Progenitor cell of endocrine pancreas (in vitro differentiated cells): ENCODE measurements at regions not wholly inside any gene's neighbourhood (a gene's known extent, or its start where the extent isn't known, plus 50 kb on each side); places are given as distances from the start of the nearest gene placed in this dataset.

Source experiments
- DNase-seq: peaks from one replicate; pipeline ENCODE4 v3.0.0; 2021; ENCODE audit warnings: low spot score; ENCODE audit not compliant: unreplicated experiment
- H3K27ac Mint-ChIP-seq: 2 replicates; pipeline ENCODE4 v1.8.0; 2021; ENCODE audit warnings: mild to moderate bottlenecking, moderate library complexity, mixed read lengths
- H3K27me3 Mint-ChIP-seq: 2 replicates; pipeline ENCODE4 v1.8.0; 2021; ENCODE audit warnings: mixed read lengths
- H3K36me3 Mint-ChIP-seq: 2 replicates; pipeline ENCODE4 v1.8.0; 2022; ENCODE audit warnings: mixed read lengths; ENCODE audit not compliant: insufficient read depth
- H3K4me1 Mint-ChIP-seq: 2 replicates; pipeline ENCODE4 v1.8.0; 2021; ENCODE audit warnings: low read depth, mixed read lengths
- H3K4me3 Mint-ChIP-seq: 2 replicates; pipeline ENCODE4 v1.8.0; 2021; ENCODE audit warnings: low read depth, mild to moderate bottlenecking, moderate library complexity, mixed read lengths
- H3K9me3 Mint-ChIP-seq: 2 replicates; pipeline ENCODE4 v1.8.0; 2021; ENCODE audit warnings: low read depth, mixed read lengths
- CTCF ChIP-seq: fragments of 200-600 bp; sonication (generic); IDR thresholded peaks from one replicate; pipeline ENCODE4 v1.5.0; 2021; ENCODE audit warnings: antibody characterized with exemption, mild to moderate bottlenecking; ENCODE audit not compliant: unreplicated experiment

GRCh38 chr14:98904677-98905076 is 367.3 kb downstream of the BCL11B start:
- no peak for TF ChIP-seq CTCF
- no peaks in the 10 kb centered on the region for H3K9me3 Mint-ChIP-seq
- H3K36me3 Mint-ChIP-seq: no peaks in the 10 kb centered on the region
- H3K27me3 Mint-ChIP-seq: peaks cover 50% of the 10 kb centered on the region
- DNase-seq: no peak
- peaks cover 5% of the 10 kb centered on the region for H3K4me1 Mint-ChIP-seq
- no peak overlapping the region for H3K27ac Mint-ChIP-seq
- H3K4me3 Mint-ChIP-seq: no peak overlapping the region

GRCh38 chr14:98906123-98906995 is 365.6 kb downstream of the BCL11B start:
- H3K4me3 Mint-ChIP-seq: no peak overlapping the region
- H3K27ac Mint-ChIP-seq: no peak overlapping the region
- no peaks in the 10 kb centered on the region for H3K9me3 Mint-ChIP-seq
- DNase-seq: no peak
- TF ChIP-seq CTCF: no peak
- no peaks in the 10 kb centered on the region for H3K36me3 Mint-ChIP-seq
- peaks cover 39% of the 10 kb centered on the region for H3K27me3 Mint-ChIP-seq
- H3K4me1 Mint-ChIP-seq: peaks cover 2% of the 10 kb centered on the region

- TF ChIP-seq CTCF: no peak
- no peak for DNase-seq
- Mint-ChIP-seq H3K4me3 (no peak overlapping the region), H3K4me1 (peaks cover 2% of the 10 kb centered on the region), H3K9me3 (no peaks in the 10 kb centered on the region), H3K27me3 (peaks cover 33% of the 10 kb centered on the region), H3K27ac (no peak overlapping the region), H3K36me3 (no peaks in the 10 kb centered on the region)
Measured at GRCh38 chr14:98907271-98907670, 364.7 kb downstream of the BCL11B start.

GRCh38 chr14:98908050-98908449 is 363.9 kb downstream of the BCL11B start:
- no peaks in the 10 kb centered on the region for H3K9me3 Mint-ChIP-seq
- H3K27ac Mint-ChIP-seq: no peak overlapping the region
- peaks cover 2% of the 10 kb centered on the region for H3K4me1 Mint-ChIP-seq
- DNase-seq: no peak
- H3K4me3 Mint-ChIP-seq: no peak overlapping the region
- TF ChIP-seq CTCF: no peak
- H3K36me3 Mint-ChIP-seq: no peaks in the 10 kb centered on the region
- H3K27me3 Mint-ChIP-seq: peaks cover 26% of the 10 kb centered on the region

GRCh38 chr14:98909251-98909944 is 362.6 kb downstream of the BCL11B start:
- Mint-ChIP-seq H3K9me3 (no peaks in the 10 kb centered on the region), H3K4me1 (peaks cover 7% of the 10 kb centered on the region), H3K27me3 (peaks cover 26% of the 10 kb centered on the region), H3K36me3 (no peaks in the 10 kb centered on the region), H3K4me3 (no peak overlapping the region), H3K27ac (no peak overlapping the region)
- no peak for DNase-seq
- TF ChIP-seq CTCF: no peak
